WTC11 (cell line): ENCODE measurements at regions not wholly inside any gene's neighbourhood (a gene's known extent, or its start where the extent isn't known, plus 50 kb on each side); places are given as distances from the start of the nearest gene placed in this dataset.

Experiments used
- CREB1 ChIP-seq: sonication (generic); formaldehyde crosslinking; IDR thresholded peaks from 2 replicates; pipeline ENCODE4 v1.8.0; 2023; ENCODE audit warnings: mild to moderate bottlenecking, missing genetic modification reagents
- ETV6 ChIP-seq: sonication (generic); formaldehyde crosslinking; IDR thresholded peaks from 2 replicates; pipeline ENCODE4 v1.8.1; 2022; ENCODE audit warnings: mild to moderate bottlenecking, missing genetic modification reagents
- TP53 ChIP-seq: sonication (generic); formaldehyde crosslinking; IDR thresholded peaks from 2 replicates; pipeline ENCODE4 v1.8.1; 2023; ENCODE audit warnings: mild to moderate bottlenecking, missing genetic modification reagents
- TF ChIP-seq, protein P1 (sequence below): sonication (generic); formaldehyde crosslinking; IDR thresholded peaks from 2 replicates; pipeline ENCODE4 v1.8.1; 2023; ENCODE audit warnings: mild to moderate bottlenecking, moderate library complexity, missing genetic modification reagents
- TF ChIP-seq, protein P2 (sequence below): sonication (generic); formaldehyde crosslinking; IDR thresholded peaks from 2 replicates; pipeline ENCODE4 v1.8.1; 2023; ENCODE audit warnings: mild to moderate bottlenecking, missing genetic modification reagents

- TF ChIP-seq CREB1 (no peak), ETV6 (no peak), TP53 (CRISPR knock-in tag) (no peak)
- TF ChIP-seq, protein P1, sequence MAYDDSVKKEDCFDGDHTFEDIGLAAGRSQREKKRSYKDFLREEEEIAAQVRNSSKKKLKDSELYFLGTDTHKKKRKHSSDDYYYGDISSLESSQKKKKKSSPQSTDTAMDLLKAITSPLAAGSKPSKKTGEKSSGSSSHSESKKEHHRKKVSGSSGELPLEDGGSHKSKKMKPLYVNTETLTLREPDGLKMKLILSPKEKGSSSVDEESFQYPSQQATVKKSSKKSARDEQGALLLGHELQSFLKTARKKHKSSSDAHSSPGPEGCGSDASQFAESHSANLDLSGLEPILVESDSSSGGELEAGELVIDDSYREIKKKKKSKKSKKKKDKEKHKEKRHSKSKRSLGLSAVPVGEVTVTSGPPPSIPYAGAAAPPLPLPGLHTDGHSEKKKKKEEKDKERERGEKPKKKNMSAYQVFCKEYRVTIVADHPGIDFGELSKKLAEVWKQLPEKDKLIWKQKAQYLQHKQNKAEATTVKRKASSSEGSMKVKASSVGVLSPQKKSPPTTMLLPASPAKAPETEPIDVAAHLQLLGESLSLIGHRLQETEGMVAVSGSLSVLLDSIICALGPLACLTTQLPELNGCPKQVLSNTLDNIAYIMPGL (CRISPR knock-in tag): no peak
- TF ChIP-seq, protein P2, sequence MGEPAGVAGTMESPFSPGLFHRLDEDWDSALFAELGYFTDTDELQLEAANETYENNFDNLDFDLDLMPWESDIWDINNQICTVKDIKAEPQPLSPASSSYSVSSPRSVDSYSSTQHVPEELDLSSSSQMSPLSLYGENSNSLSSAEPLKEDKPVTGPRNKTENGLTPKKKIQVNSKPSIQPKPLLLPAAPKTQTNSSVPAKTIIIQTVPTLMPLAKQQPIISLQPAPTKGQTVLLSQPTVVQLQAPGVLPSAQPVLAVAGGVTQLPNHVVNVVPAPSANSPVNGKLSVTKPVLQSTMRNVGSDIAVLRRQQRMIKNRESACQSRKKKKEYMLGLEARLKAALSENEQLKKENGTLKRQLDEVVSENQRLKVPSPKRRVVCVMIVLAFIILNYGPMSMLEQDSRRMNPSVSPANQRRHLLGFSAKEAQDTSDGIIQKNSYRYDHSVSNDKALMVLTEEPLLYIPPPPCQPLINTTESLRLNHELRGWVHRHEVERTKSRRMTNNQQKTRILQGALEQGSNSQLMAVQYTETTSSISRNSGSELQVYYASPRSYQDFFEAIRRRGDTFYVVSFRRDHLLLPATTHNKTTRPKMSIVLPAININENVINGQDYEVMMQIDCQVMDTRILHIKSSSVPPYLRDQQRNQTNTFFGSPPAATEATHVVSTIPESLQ (CRISPR knock-in tag): no peak
Measured at GRCh38 chrX:39895218-39896110, 202.3 kb downstream of the BCOR start.
